HG03558 (cell line): ENCODE measurements at regions not wholly inside any gene's neighbourhood (a gene's known extent, or its start where the extent isn't known, plus 50 kb on each side); places are given as distances from the start of the nearest gene placed in this dataset.

Experiments
- ATAC-seq: cut with Tn5 transposase; IDR thresholded peaks from one replicate; pipeline ENCODE4 v1.9.1; 2021; ENCODE audit warnings: moderate number of reproducible peaks; ENCODE audit not compliant: unreplicated experiment; ENCODE audit errors: extremely low read depth

- no peak for ATAC-seq
Observed at GRCh38 chr9:87141124-87141523, 193.8 kb upstream of the GAS1 start.

DNA sequence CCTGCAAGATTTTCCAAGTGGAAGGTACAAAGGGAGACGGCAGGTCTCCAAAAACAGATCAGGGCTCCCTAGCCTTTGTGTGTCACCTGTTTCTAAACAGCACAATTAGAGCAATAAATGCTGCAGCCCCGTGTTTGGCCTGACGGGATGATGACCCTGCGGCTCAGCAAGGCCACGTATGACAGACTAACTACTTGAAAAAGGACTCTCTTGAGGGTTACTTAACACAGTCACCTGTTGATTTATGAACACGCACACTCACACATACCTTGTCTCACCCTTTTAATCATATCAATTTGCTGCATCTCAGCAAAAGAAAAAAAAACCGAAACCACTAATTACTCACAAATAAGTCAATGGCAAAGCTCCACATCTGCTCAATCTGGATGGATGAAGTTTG, 199.6 kb upstream of the GAS1 start:
- ATAC-seq = no peak

- ATAC-seq = no peak
Observed at GRCh38 chr9:87147839-87148238, 200.5 kb upstream of the GAS1 start.

DNA sequence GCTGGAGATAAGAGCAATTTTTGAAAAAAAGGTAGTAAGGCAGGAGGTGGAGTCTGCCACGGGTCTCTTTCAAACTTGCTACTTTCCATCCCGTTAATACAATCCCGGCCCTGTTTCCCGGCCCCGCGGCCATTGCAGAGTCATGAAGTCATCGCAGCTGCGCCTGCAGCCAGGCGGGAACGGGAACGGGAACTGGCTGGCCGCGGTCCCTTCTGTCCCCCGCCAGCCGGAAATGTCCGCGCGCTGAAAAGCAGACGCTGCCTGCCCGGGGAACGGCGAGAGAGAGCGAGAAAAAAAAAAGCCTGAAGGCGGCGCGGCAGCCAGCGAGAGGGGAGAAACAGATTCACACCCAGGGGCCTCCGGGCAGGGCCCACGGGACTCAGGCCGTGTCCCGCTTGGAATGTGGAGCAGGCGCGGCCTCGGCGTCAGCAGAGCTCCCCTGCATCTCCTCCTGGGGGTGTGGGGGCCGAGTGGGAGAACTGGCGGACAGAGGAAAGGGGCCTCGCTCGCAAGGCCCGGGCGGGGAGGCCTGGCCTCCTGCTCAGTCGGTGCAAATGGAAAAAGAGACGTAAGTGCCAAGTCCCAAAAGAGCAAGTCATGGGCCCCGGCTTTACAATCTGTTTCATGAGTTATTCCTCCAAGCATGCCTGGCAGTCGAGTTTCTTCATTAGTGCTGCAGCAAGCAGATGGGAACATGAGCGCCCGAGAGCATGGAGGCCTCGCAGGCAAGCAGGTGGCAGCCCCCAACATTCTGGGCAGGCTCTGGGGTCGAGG, 201.2 kb upstream of the GAS1 start:
- ATAC-seq = no peak

DNA sequence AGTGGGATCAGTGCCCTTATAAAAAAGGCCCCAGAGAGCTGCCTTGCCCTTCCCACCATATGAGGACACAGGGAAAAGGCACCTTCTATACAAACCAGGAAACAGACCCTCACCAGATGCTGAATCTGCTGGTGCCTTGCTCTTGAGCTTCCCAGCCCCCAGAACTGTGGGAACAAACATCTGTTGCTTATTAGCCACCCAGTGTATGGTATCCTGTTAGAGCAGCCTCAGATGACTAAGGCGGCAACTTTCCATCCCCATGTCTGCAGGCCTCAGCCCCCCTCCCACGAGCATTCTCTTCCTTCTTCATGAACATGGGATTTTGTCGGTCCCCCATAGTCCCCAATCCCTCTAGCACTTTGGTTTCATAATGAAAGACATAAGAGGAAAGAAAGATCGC, 202.5 kb upstream of the GAS1 start:
- no peak for ATAC-seq

DNA sequence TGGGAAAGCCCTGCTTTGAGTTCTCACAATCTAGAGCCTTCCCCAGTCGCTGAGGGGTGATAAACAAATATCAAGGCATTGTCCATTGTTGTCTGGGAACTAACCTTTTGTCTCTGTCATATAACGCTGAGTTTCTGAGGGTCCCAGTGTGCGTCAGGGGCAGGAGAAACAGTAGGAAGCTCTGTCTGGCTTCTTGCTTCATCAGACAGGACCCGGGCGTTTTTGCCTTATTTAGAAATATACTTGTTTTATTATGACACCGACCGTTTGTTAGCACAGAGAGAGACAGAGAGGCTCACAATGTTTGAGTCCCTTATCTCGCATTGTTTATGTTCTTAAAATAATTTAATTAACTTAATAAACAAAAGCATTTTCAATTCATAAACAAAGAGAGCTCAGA, 204.9 kb upstream of the GAS1 start:
- no peak for ATAC-seq

- ATAC-seq = no peak
Observed at GRCh38 chr9:87156247-87156646, 208.9 kb upstream of the GAS1 start.

- no peak for ATAC-seq
Observed at GRCh38 chr9:87157366-87158031, 210.2 kb upstream of the GAS1 start.

- ATAC-seq = no peak
Observed at GRCh38 chr9:87158765-87159164, 211.5 kb upstream of the GAS1 start.

DNA sequence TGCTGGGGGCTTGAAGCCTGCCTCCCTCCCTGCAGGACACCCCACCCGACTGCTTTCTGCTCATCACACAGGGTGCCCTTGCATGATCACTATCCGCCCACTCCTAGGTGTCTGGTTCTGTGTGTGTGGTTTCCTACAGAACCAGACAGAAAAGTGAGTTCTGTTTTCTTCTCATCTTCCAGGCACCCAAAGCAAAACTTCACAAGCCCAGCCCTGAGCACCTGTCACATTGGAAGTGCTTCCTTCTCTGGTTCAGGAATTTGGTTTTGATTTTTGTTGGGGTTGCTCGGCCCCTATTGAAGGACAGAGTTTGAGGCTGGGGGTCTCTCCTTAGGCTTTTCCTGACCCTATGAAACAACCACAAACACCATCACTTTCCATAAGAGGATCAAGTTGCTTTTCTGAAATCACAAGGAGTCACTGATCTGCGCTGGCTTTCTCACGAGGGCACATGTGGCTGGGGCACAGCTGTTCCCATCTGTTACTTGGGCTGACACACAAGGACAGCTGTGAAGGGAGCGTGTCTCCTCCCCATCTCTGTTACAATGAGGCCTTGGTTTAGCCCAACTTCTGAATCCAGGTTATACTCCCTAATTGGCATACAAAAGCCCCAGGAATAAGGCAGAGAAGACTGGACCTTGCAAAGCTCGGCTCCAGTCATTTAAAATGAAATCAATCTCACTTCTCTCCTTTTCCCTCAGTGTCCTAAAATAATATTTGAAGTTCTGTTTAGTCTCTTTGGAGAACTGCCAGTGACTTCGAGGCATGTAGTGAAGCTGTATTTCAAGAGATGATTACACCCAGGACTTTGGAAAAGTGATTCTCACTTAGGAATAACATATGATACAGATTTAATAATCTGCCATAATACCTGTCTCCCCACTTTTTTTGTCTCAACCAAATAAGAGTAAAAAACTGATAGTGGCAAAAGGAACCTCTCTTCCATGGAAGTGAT, 213.1 kb upstream of the GAS1 start:
- no peak for ATAC-seq

GRCh38 chr9:87167161-87167560, 219.9 kb upstream of the GAS1 start:
- ATAC-seq = no peak

- ATAC-seq = no peak
Observed at GRCh38 chr9:87167582-87167981, 220.3 kb upstream of the GAS1 start.

DNA sequence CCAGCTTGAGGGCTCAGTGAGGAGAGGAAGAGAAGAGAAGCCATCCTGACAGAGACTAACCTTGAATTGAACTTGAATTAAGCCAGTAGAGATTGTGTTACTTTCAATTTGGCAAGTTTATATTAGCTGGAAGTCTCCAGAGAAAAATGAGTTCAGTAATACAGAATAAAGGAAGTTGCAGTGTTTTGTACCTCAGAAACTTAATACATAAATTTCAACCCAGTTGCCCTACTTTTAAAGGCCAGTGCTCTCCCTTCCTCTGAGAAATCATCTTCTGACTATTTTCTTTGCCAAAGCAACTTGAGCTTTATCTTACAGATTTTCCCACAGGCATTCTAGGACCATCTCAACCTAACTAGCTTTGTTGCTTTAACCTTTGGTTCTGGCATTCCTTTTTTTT, 231.0 kb upstream of the GAS1 start:
- no peak for ATAC-seq

- ATAC-seq = no peak
Observed at GRCh38 chr9:87179553-87180340, 232.4 kb upstream of the GAS1 start.

DNA sequence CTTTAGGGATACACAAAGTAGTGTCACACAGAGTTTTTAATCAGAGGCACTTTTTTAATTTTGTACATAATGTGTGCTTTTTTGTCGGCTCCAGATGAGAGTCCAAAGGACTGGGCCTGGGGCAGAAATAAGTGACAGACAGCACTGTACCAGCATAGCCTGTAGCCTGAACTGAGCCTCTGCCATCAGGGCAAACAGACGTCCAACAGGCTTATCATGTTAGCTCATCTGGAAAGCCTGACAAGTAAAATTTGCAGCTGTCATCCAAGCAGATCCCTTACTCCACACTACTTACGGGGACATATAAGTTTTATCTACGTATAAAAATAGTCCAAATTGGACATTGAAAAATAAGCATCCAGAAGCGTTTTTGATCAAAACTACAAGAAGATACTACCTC, 233.1 kb upstream of the GAS1 start:
- no peak for ATAC-seq

- no peak for ATAC-seq
Observed at GRCh38 chr9:87180841-87181240, 233.5 kb upstream of the GAS1 start.

DNA sequence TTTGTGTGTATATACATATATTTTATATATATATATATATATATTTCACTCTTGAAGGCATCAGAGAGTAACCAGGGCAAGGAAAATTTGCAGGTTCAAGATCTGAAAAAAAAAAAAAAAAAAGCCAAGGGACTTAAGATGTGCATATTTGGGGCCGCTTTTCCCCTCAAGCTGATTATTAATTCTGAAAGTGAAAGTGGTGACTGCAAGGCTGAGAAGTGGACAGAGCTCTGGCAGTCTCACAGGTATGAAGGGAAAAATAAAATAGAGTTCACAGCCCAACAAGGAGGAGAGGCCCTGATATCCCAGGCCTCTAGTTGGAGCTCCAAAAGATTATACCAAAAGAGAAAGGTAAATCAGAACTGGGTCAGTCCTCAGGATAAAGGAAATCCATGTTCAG, 234.4 kb upstream of the GAS1 start:
- no peak for ATAC-seq

GRCh38 chr9:87184956-87185642, 237.8 kb upstream of the GAS1 start:
- no peak for ATAC-seq

DNA sequence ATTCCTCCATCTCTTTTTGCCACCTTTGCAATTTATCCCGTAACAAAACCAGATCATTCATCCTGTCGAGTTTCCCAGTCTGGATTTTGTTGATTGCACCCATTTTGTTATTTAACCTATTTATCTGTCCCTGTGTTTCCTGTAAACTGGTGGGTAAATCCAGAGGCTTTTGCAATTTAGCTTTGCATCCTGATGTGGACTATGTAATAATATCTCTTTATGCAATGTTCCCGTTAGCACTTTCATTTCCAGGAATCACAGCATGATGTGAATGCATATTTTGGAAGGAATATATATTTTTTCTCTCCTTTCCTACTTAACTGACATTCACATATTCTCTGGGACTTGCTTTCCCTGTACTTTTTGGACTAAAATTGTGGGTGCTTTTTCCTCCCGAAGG, 240.3 kb upstream of the GAS1 start:
- no peak for ATAC-seq

- ATAC-seq = no peak
Observed at GRCh38 chr9:87189006-87189405, 241.7 kb upstream of the GAS1 start.
